GM19023 (cell line): ENCODE measurements at regions not wholly inside any gene's neighbourhood (a gene's known extent, or its start where the extent isn't known, plus 50 kb on each side); places are given as distances from the start of the nearest gene placed in this dataset.

Source experiments
- ATAC-seq: cut with Tn5 transposase; IDR thresholded peaks from one replicate; pipeline ENCODE4 v1.9.1; 2021; ENCODE audit warnings: mild to moderate bottlenecking, moderate library complexity; ENCODE audit not compliant: unreplicated experiment

DNA sequence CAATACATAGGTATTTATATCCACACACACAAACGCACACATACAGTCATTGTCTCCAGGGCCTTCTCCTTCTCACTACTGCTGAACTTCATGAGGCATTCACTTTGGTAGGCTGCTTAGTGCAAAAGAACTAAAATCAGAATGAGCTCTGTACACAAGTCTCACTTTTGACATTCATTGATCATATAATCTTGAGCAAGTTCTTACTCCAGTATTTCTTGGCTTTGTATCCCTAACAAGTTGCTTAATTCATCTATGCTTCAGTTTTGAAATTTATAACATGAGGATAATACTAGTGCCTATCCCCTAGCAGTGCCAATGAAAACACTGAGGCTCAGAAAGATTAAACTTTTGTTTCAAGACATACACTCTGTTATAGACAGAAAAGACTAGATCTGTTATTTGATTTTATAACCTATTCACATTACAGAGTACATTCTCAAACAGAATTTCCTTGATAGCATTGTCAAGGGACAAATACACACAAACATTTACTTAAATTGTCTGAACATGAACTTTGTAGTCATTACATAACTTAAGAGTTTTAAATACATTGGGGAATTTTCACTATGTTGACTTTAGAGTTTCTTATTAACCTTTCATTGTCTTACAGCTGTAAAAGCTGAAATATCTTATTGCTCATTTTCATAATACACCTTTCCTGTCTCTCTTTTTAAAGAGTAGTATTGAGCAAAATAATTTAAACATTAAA is 55.0 kb upstream of the SI start:
- peak; percentile 73 for ATAC-seq

GRCh38 chr3:165130708-165131107 is 52.4 kb upstream of the SI start:
- no peak for ATAC-seq

DNA sequence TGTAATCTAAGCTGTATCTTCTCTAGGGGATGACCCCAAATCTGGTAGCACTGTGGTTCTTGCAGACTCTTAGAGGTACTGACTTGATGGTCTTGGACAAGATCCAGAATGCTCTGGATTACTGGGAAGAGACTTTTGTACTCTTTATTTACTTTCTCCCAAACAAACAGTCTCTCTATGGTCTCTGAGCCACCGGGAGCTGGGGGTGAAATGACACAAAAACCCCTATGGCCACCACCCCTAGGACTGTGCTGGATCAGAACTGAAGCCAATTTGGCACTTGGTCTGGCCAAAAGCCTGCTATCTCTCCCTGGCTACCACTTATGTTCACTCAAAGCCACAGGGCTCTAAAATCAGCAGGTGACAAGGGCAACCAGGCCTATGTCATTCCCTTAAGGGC is 50.2 kb upstream of the SI start:
- ATAC-seq = no peak
